GM18505 (cell line): ENCODE measurements at regions not wholly inside any gene's neighbourhood (a gene's known extent, or its start where the extent isn't known, plus 50 kb on each side); places are given as distances from the start of the nearest gene placed in this dataset.

Experiments
- ATAC-seq: cut with Tn5 transposase; IDR thresholded peaks from one replicate; pipeline ENCODE4 v1.9.1; 2021; ENCODE audit not compliant: unreplicated experiment
- POLR2A ChIP-seq: IDR thresholded peaks from 4 replicates; pipeline ENCODE4 v1.6.1; 2011; ENCODE audit warnings: borderline replicate concordance; ENCODE audit not compliant: insufficient read depth, insufficient read length; ENCODE audit errors: extremely low read depth

DNA sequence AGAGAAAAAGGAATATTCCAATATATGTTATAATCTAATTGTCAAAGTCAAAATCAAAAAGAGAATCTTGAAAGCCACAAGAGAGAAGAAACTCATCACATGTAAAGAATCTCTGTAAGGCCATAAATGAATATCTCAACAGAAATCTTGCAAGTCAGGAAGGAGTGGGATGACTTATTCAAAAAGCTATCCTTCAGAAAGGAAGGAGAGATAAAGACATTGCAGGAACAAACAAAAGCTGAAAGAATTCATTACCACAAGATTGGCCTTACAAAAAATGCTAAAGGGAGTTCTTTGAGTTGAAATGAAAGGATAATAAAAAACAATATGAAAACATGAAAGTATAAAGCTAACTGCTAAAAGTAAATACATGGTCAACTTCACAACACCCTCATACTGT, 286.8 kb downstream of the LRIG3 start:
- no peak for TF ChIP-seq POLR2A
- no peak for ATAC-seq

DNA sequence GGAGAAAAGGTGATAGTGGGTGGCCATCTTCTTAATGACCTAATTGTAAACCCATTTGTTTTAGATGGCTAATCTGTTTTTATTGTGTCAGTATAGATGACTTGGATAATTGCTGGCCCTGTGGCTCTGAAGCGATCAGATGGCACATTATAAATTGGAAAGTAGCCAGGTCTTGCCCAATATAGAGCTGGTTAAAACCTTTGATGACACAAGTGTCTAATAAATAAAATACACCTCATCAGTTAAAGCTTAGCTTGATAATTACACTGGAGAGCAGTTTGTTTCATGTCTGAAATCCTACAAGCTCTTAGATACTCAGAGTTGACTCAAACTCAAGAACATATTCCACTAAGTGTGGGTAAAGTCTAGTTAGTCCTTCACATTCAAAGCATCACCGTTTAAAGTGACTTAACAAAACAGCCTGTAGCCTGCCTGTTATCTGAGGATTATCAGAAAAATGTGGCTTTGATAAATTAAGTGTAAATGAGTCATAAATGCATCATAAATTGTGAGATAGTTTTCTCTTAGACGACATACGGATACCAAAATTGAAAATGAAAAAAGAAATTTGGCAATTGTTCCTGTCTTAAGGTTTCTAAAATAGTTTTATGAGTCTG, 280.9 kb downstream of the LRIG3 start:
- ATAC-seq, result no peak
- TF ChIP-seq POLR2A, result no peak

DNA sequence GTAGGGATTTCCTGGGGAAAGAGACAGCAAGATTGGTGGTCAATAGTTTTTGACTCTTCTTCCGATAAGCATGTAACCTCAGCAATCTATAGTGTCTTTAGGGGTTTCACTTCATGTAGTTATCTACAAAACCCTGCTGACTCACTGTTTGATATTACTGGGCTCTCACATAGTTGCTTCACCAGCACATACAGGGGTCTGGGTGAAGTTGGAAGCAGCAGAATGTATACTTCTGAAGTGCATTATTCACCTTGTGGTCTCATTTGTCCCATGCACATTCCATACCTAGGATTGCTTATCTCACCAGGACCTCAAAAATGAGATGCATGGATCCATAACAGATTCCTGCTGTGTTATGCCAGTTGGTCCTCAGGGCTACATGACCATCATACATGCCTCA, 280.0 kb downstream of the LRIG3 start:
- TF ChIP-seq POLR2A, result no peak
- ATAC-seq, result no peak

DNA sequence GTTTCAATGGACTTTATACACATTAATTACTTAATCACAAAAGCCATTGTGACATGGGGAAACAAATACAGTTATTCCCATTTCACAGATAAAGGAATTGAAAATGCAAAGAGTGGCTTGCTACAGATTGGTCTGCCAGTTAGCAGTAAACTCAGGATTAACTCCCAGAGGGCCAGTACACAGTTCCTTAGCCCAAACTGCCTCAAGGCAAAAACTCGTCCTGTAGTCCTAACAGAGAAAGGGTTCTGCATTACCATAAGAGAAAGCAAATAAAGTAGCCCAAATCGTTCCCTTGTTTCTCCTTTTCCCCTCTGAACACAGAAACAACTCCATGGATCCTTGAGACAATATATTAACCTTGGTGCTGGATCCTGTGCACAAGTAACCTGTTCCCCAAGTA, 274.4 kb downstream of the LRIG3 start:
- ATAC-seq, result no peak
- TF ChIP-seq POLR2A, result no peak

- ATAC-seq, result no peak
- no peak for TF ChIP-seq POLR2A
Measured at GRCh38 chr12:58647495-58647894, 272.8 kb downstream of the LRIG3 start.

- no peak for ATAC-seq
- TF ChIP-seq POLR2A, result no peak
Measured at GRCh38 chr12:58648176-58648575, 272.1 kb downstream of the LRIG3 start.

GRCh38 chr12:58651850-58652249, 268.5 kb downstream of the LRIG3 start:
- TF ChIP-seq POLR2A, result no peak
- ATAC-seq, result no peak

- no peak for TF ChIP-seq POLR2A
- no peak for ATAC-seq
Measured at GRCh38 chr12:58654021-58654420, 266.3 kb downstream of the LRIG3 start.

DNA sequence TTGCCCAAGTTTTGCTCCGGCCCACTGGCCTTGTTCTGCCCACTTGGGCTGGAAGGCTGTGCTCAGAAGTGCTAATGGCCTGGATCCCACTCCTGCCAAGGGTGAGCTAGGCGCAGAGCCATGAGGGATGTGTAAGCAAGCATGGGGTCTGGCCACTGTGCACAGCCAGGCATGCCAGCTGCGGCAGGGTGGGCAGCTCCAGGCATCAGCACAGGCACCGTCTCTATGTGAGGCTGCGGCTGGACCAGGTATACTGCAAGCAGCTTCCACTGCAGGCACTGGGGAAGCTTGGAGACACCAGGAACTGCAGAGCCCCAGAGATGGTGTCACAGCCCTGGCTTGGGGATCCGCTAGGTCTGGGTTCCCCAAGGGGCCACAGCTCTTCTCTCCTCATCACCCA, 264.9 kb downstream of the LRIG3 start:
- no peak for TF ChIP-seq POLR2A
- ATAC-seq, result no peak

- ATAC-seq, result no peak
- no peak for TF ChIP-seq POLR2A
Measured at GRCh38 chr12:58656254-58657009, 263.9 kb downstream of the LRIG3 start.

DNA sequence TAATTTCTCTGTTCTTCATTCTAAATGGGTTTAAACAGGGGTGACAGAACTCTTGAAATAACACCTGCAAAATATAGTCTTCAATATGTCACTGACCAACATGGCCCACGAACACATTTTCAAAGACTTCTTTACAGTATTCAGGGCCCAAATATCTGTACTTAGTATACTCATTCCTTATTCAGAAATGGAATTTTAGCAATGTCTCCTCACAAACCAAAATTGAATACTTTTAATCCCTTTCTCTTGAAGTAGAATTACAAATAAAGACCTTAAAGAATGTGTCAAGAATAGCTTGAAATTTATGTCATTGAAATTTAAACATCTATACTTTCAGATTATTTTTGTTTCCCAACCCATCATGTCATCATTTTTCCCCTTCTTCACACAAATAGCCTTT, 263.1 kb downstream of the LRIG3 start:
- no peak for ATAC-seq
- no peak for TF ChIP-seq POLR2A

- no peak for ATAC-seq
- TF ChIP-seq POLR2A, result no peak
Measured at GRCh38 chr12:58665375-58665774, 254.9 kb downstream of the LRIG3 start.

GRCh38 chr12:58668233-58668632, 252.1 kb downstream of the LRIG3 start:
- no peak for TF ChIP-seq POLR2A
- no peak for ATAC-seq

DNA sequence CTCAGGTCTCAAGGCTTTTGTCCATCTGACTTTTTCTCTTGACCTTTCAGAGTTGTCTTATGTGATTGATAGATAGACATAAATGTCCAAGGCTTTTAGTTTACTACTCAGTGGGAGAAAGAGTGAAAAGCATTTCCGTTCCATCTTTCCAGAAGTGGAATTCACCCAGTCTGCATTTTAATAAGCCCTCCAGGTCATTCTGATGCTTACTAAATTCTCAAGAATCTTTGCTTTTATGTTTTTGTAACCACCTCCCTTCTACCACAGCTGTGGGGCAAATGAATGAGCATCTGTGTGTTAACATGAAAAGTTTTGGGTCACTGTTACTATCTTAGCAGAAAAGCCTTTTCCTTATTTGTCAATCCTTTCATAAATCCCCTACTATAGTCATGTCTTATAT, 251.4 kb downstream of the LRIG3 start:
- TF ChIP-seq POLR2A, result no peak
- no peak for ATAC-seq
